SU-DHL-6 (cell line): ENCODE measurements at regions not wholly inside any gene's neighbourhood (a gene's known extent, or its start where the extent isn't known, plus 50 kb on each side); places are given as distances from the start of the nearest gene placed in this dataset.

Source experiments
- CTCF ChIP-seq: fragments of 200-600 bp; sonication (generic); IDR thresholded peaks from one replicate; pipeline ENCODE4 v1.5.1; 2017; ENCODE audit warnings: antibody characterized with exemption, mild to moderate bottlenecking, low read length, moderate library complexity; ENCODE audit not compliant: insufficient read depth, poor library complexity, severe bottlenecking
- EZH2phosphoT487 ChIP-seq: fragments of 200-600 bp; sonication (generic), shearing (Covaris generic); conservative IDR thresholded peaks from 2 replicates; pipeline ENCODE4 v1.6.1; 2018; ENCODE audit warnings: mild to moderate bottlenecking, antibody characterized with exemption, low read length, moderate library complexity, mixed read lengths

- TF ChIP-seq CTCF (no peak), EZH2phosphoT487 (no peak)
Measured at GRCh38 chr16:73151225-73151624, 103.3 kb upstream of the ZFHX3 start.
